Fibroblast of skin of scalp (primary cell): ENCODE measurements at regions not wholly inside any gene's neighbourhood (a gene's known extent, or its start where the extent isn't known, plus 50 kb on each side); places are given as distances from the start of the nearest gene placed in this dataset.
"Not testable (repeated sequence)": the region's sequence is repeated elsewhere in the genome, so short reads cannot be mapped to it uniquely, and the experiment has no call there.

Experiments
- DNase-seq: peaks from one replicate; pipeline ENCODE4 v3.0.0-alpha.2; 2013

DNA sequence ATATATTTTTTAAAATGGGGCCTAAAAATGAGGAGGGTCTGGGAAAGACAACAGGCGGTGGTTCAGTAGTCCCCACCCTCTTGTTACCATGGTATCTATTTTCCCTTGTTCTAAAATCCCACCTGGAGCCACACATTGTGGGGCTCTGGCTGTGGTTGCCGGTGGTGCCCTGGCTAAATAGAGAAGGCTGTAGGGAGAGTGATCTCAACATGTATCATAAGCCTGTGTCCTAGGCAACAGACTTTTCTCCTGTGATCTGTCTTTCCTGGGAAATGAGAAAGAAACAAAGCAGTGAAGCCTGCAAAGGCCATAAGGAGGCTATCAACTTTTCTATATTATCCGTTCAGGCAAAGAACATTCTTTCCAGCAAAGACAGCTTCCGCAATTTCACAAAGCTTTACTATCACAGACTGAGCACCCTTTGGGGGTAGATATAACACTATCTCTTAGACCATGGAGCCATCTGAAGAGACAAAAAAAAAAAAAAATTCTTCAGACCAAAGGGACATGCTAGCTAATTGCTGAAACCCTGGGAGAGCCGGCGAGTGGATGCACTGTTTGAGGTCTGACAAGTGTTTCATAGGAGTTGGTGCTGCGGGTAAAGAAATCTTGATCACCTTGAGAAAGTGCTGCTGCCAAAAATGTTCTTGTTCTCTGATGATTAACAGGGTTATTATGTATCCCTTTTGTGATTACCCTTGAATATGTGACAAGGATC lies 879.2 kb upstream of the DDX18 start:
- DNase-seq = no peak

DNA sequence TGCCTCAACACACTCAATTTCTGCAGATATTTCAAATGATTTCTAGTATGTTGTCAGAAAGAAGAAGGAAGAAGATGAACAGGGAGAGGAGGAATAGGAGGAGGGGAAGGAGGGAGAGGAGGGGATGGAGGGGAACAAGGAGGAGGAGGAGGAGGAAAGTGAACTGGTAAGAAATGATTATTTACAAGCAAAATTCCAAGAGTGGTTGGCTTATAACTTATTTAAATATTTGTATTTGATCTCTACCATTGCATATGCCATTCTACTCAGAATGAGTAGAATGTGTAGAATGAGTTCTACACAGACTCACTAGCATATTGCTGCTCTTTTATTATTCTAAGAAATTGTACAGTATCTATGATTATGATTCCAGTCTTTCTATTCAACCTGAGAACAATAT lies 866.2 kb upstream of the DDX18 start:
- DNase-seq = no peak

- no peak for DNase-seq
Observed at GRCh38 chr2:116949249-116949648, 865.2 kb upstream of the DDX18 start.

DNA sequence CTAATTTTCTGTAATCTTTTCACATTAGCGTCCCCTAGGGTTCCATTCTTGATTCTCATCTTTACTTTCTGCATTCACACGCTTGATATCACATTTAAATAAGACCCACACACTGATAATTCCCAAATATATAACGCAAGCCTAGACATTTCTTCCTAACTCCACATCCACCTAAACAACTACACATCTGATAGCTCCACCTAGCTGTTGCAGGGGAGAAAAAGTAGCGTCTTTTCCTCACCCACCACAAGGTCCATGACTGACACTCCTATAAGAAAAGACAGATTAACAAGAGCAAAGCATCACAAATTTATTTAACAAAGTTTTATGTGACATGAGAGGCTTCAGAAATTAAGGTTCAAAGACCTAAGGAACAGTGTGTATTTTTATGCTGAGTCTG lies 862.2 kb upstream of the DDX18 start:
- DNase-seq = no peak

DNA sequence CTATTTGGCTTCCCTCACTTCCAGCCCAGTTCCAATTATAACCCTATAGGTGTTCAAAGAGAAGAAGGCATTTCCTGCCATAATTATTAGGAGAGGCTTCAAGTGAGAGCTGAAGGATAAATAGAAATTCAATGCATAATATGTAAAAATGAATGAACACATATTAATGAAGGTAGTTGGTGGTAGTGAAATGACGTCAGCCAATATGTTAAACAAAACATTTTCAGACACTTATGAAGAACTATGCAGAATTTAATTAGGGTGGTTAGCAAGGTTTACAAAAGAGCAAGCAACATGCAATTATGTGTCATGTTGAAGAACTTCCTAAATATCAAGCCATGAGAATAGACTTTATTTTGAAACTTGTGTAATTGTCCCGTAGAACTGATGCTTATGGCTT lies 858.8 kb upstream of the DDX18 start:
- no peak for DNase-seq

DNA sequence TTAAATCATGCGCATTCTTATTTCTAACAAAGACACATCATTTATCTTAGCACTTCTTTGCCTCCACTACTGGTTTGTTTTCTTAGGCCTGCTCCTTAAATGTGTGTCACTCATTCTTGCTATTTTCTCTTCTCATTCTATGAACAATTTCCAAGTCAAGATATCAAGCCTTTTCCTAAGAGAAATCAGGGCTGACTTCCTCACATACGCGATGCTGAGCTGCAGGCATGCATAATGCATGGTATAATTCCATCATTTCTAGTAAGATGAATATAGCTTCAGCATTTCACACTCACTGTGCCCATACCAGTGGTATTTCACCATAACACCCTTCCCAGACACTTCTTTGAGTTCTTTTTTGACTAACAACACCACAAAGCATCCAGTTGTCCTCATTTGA lies 838.9 kb upstream of the DDX18 start:
- no peak for DNase-seq

DNA sequence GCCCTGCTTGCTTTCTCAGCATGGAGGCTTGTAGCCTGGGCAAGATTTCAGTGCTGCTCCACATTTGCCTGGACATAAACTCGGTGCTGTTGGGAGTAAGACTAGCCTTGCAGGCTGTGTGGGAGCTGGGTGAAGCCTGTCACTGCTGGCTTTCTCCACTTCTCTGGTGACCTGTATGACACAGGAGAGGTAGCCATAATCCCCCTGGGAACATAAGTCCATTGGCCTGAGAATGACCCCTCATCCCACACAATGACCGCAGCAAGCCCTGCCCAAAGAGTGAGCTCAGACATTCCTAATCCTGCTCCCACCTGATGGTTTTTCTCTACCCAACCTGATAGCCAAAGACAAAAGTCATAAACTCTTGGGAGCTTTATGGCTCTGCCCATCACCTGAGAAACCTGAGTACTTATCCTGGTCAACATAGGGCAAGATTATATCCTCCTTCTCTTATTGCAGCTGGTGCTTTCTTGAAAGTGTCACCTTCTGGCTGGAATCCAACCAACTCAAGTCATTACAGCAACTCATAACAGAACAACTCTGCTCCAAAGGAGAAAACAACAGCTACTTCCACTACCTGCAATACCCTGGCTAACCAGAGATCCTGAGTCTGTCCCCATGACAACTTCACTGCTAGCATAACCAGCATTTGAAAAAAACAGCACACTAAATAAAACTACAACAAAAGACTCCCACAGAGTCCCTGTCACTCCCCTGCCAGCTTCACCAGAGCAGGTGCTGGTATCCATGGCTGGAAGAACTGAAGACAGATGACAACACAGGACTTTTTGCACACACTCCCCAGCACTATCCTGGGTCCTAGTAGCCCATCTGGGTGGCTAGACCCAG lies 834.4 kb upstream of the DDX18 start:
- no peak for DNase-seq

- no peak for DNase-seq
Observed at GRCh38 chr2:116987447-116987846, 827.0 kb upstream of the DDX18 start.

GRCh38 chr2:116988303-116988702 lies 826.2 kb upstream of the DDX18 start:
- peak; percentile 9 for DNase-seq

- DNase-seq = no peak
Observed at GRCh38 chr2:117019357-117019756, 795.1 kb upstream of the DDX18 start.

DNA sequence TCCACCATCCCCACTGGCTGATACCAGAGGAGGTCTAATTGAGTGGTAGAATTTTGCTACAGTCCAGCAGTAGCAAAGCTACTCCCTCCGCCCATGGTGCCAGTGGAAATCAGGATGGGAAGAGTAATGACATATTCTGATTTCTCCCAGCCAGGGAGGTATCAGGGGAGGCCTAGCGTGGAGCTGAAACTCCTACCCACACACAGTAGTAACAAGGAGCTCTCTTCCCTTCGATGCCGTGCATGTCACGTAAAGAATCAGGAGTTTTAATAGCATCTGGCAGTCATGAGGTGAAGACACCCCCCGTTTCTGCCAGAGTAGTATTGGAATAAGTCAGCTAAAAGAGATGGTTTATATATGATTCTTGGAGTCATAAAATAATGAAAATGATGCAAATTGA lies 786.8 kb upstream of the DDX18 start:
- DNase-seq = no peak

DNA sequence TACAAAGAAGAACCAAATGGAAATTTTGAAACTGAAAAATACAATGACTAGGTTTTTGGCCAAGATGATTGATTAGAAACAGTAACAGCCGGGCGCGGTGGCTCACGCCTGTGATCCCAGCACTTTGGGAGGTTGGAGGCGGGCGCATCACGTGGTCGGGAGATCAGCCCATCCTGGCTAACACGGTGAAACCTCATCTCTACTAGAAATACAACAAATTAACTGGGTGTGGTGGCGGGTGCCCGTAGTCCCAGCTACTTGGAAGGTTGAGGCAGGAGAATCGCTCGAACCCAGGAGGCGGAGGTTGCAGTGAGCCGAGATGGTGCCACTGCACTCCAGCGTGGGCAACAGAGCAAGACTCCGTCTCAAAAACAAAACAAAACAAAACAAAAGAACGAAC lies 785.8 kb upstream of the DDX18 start:
- DNase-seq = not testable (repeated sequence)

GRCh38 chr2:117055499-117056375 lies 758.8 kb upstream of the DDX18 start:
- no peak for DNase-seq

DNA sequence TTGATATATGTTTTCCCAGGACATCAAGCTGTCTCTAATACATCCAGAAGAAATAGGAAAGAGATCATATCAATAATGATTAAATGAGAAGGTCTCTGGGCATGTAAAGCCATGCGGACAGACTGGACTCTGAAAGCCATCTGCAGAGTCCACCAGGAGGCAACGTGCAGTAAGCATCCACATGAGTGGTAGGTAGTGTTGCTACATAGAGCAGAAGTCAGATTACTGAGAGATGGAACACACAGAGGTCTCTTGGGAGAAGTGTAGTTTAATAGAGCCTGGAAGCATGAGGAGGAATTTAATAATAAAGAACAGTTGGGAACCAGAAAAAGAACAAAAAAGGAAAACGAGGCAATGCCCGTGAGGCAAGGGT lies 758.1 kb upstream of the DDX18 start:
- DNase-seq = no peak

- DNase-seq = peak; percentile 0
Observed at GRCh38 chr2:117057016-117057415, 757.5 kb upstream of the DDX18 start.

GRCh38 chr2:117058366-117058765 lies 756.1 kb upstream of the DDX18 start:
- DNase-seq = no peak

GRCh38 chr2:117064021-117064420 lies 750.5 kb upstream of the DDX18 start:
- no peak for DNase-seq

GRCh38 chr2:117065912-117066311 lies 748.6 kb upstream of the DDX18 start:
- peak; percentile 2 for DNase-seq

- no peak for DNase-seq
Observed at GRCh38 chr2:117067900-117068299, 746.6 kb upstream of the DDX18 start.

GRCh38 chr2:117068371-117068770 lies 746.1 kb upstream of the DDX18 start:
- no peak for DNase-seq

DNA sequence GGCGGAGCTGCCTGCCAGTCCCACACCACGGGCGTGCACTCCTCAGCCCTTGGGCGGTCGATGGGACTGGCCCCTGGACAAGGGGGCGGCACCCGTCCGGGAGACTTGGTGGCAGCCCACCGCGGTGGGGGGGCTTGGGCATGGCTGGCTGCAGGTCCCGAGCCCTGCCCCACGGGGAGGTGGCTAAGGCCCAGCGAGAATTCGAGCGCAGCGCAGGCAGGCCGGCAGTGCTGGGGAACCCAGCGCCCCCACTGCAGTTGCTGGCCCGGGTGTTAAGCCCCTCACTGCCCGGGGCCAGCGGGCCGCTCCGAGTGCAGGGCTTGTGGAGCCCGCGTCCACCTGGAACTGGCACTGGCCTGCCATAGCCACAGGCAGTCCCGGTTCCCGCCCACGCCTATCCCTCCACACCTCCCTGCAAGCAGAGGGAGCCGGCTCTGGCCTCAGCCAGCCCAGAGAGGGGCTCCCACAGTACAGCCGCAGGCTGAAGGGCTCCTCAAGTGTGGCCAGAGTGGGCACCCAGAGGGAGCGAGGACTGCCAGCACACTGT lies 742.9 kb upstream of the DDX18 start:
- DNase-seq = no peak

DNA sequence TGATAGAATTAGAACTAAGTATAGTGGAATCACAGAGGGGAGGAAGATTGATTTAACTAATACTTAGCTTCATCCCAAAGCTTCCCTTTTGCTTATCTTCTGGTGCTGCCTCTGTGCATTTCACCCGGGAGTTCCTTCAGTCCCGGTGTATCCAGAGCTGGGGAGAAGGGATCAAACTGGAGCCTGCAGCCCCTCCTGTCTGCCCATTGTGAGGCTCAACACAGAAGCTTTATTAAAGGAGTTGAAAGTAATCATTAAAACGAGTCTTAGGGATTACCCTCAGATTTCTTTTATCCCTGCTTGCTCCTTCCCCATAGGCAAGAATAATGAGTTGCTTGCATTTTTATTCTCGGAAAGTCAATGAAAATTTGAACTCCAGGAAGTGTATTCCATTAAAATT lies 739.7 kb upstream of the DDX18 start:
- DNase-seq = no peak

DNA sequence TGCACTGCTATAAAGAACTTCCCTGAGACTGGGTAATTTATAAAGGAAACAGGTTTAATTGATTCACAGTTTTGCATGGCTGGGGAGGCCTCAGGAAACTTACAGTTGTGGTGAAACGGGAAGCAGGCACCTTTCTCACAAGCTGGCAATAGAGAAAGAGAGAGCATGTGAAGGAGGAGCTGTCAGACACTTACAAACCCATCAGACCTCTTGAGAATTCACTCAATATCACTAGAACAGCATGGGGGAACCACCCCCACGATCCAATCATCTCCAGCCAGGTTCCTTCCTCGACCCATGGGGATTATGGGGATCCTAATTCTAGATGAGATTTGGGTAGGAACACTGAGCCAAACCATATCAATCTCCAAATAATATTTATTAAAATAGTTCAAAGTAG lies 729.2 kb upstream of the DDX18 start:
- DNase-seq = no peak
